ENCODE measurements at regions not wholly inside any gene's neighbourhood (a gene's known extent, or its start where the extent isn't known, plus 50 kb on each side); places are given as distances from the start of the nearest gene placed in this dataset.

- no peak for DNase-seq
Observed at GRCh38 chr5:73306078-73306719, 133.2 kb downstream of the TMEM174 start.

GRCh38 chr5:73305386-73305785 lies 132.4 kb downstream of the TMEM174 start:
- DNase-seq = no peak

- DNase-seq = no peak
Observed at GRCh38 chr5:73304381-73304780, 131.4 kb downstream of the TMEM174 start.

GRCh38 chr5:73303148-73304079 lies 130.4 kb downstream of the TMEM174 start:
- DNase-seq = no peak

- no peak for DNase-seq
Observed at GRCh38 chr5:73302797-73303147, 129.8 kb downstream of the TMEM174 start.

- DNase-seq = no peak
Observed at GRCh38 chr5:73301208-73301901, 128.4 kb downstream of the TMEM174 start.

- DNase-seq = no peak
Observed at GRCh38 chr5:73300337-73301207, 127.6 kb downstream of the TMEM174 start.

- DNase-seq = no peak
Observed at GRCh38 chr5:73299665-73300336, 126.8 kb downstream of the TMEM174 start.

GRCh38 chr5:73298772-73299630 lies 126.0 kb downstream of the TMEM174 start:
- no peak for DNase-seq

- no peak for DNase-seq
Observed at GRCh38 chr5:73298251-73298771, 125.3 kb downstream of the TMEM174 start.

- no peak for DNase-seq
Observed at GRCh38 chr5:73297430-73297829, 124.4 kb downstream of the TMEM174 start.

GRCh38 chr5:73296772-73297171 lies 123.8 kb downstream of the TMEM174 start:
- DNase-seq = no peak

- no peak for DNase-seq
Observed at GRCh38 chr5:73295921-73296320, 122.9 kb downstream of the TMEM174 start.

GRCh38 chr5:73295447-73295846 lies 122.5 kb downstream of the TMEM174 start:
- no peak for DNase-seq

- no peak for DNase-seq
Observed at GRCh38 chr5:73292816-73293459, 119.9 kb downstream of the TMEM174 start.

- DNase-seq = no peak
Observed at GRCh38 chr5:73291873-73292272, 118.9 kb downstream of the TMEM174 start.

GRCh38 chr5:73290242-73290641 lies 117.2 kb downstream of the TMEM174 start:
- no peak for DNase-seq

GRCh38 chr5:73288803-73289720 lies 116.1 kb downstream of the TMEM174 start:
- no peak for DNase-seq

- DNase-seq = no peak
Observed at GRCh38 chr5:73286896-73287295, 113.9 kb downstream of the TMEM174 start.
